Neural progenitor cell (in vitro differentiated cells): ENCODE measurements at regions not wholly inside any gene's neighbourhood (a gene's known extent, or its start where the extent isn't known, plus 50 kb on each side); places are given as distances from the start of the nearest gene placed in this dataset.

Experiments
- CTCF ChIP-seq: fragments of 200-600 bp; sonication (generic); IDR thresholded peaks from 2 replicates; pipeline ENCODE4 v1.5.1; 2017; ENCODE audit warnings: antibody characterized with exemption, mild to moderate bottlenecking
- EZH2 ChIP-seq: fragments of 200-600 bp; sonication (generic); IDR thresholded peaks from 2 replicates; pipeline ENCODE4 v1.6.1; 2017; ENCODE audit warnings: antibody characterized with exemption, mild to moderate bottlenecking, moderate library complexity
- EZH2phosphoT487 ChIP-seq: fragments of 200-600 bp; sonication (generic); IDR thresholded peaks from 2 replicates; pipeline ENCODE4 v1.6.1; 2017; ENCODE audit warnings: antibody characterized with exemption

DNA sequence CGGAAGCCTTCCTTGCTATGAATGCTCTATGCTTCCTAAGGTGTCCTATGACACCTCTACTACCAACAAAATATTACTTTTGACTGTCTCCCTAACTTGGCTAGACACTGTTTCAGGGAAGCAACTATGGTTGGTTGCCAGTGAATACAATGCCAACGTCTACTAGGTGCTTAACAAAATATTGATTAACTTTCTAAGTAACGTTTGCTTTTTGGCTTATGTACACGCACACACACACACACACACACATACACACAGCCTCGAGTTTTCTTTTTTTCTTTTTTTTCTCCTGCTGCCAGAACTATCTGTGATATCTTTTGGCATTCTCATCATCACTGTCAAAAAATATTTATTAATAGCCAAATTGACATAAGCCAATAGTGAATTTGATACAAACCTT, 864.0 kb downstream of the PLA2G4A start:
- TF ChIP-seq CTCF = no peak
- TF ChIP-seq EZH2phosphoT487 = no peak
- no peak for TF ChIP-seq EZH2
